SK-N-SH treated with all-trans-retinoic acid at 6 μM for 48 hours (cell line): ENCODE measurements at regions not wholly inside any gene's neighbourhood (a gene's known extent, or its start where the extent isn't known, plus 50 kb on each side); places are given as distances from the start of the nearest gene placed in this dataset.

Experiments used
- ATAC-seq: fragments of 200-7000 bp; cut with Tn5 transposase; 3 replicates; pipeline ENCODE4 v1.9.1; 2020; ENCODE audit warnings: mild to moderate bottlenecking, moderate library complexity
- CREB5 ChIP-seq: fragments of 250-450 bp; sonication (Bioruptor Pico); IDR thresholded peaks from 2 replicates; pipeline ENCODE4 v1.5.1; 2020; ENCODE audit warnings: low read depth, mild to moderate bottlenecking, moderate library complexity
- CSDC2 ChIP-seq: fragments of 250-450 bp; sonication (Bioruptor Pico); IDR thresholded peaks from 2 replicates; pipeline ENCODE4 v1.5.0; 2020; ENCODE audit warnings: mild to moderate bottlenecking, moderate library complexity
- ESRRG ChIP-seq: fragments of 250-450 bp; sonication (Bioruptor Pico); IDR thresholded peaks from 2 replicates; pipeline ENCODE4 v1.6.1; 2021; ENCODE audit warnings: mild to moderate bottlenecking
- GLIS3 ChIP-seq: fragments of 250-450 bp; sonication (Bioruptor Pico); IDR thresholded peaks from 2 replicates; pipeline ENCODE4 v1.5.0; 2020; ENCODE audit warnings: mild to moderate bottlenecking, moderate library complexity
- ISL1 ChIP-seq: fragments of 250-450 bp; sonication (Bioruptor Pico); IDR thresholded peaks from 2 replicates; pipeline ENCODE4 v2.1.2; 2022; ENCODE audit warnings: mild to moderate bottlenecking, moderate library complexity
- OSR1 ChIP-seq: fragments of 250-450 bp; sonication (Bioruptor Pico); IDR thresholded peaks from 2 replicates; pipeline ENCODE4 v1.8.0; 2022; ENCODE audit warnings: moderate library complexity, mild to moderate bottlenecking, inconsistent platforms
- PPARA ChIP-seq: fragments of 250-450 bp; sonication (Bioruptor Pico); IDR thresholded peaks from 2 replicates; pipeline ENCODE4 v1.5.0; 2020; ENCODE audit warnings: mild to moderate bottlenecking, borderline replicate concordance
- RARB ChIP-seq: fragments of 250-450 bp; sonication (Bioruptor Pico); IDR thresholded peaks from 2 replicates; pipeline ENCODE4 v1.8.0; 2021; ENCODE audit warnings: mild to moderate bottlenecking, moderate library complexity
- SNAI2 ChIP-seq: fragments of 250-450 bp; sonication (Bioruptor Pico); IDR thresholded peaks from 2 replicates; pipeline ENCODE4 v1.5.0; 2020; ENCODE audit warnings: mild to moderate bottlenecking, moderate library complexity
- TOX ChIP-seq: fragments of 250-450 bp; sonication (Bioruptor Pico); IDR thresholded peaks from 2 replicates; pipeline ENCODE4 v1.8.0; 2021; ENCODE audit warnings: mild to moderate bottlenecking, moderate library complexity, borderline replicate concordance
- ZC3H10 ChIP-seq: fragments of 250-450 bp; sonication (Bioruptor Pico); IDR thresholded peaks from 2 replicates; pipeline ENCODE4 v1.5.1; 2021; ENCODE audit warnings: mild to moderate bottlenecking, moderate library complexity
- ZFP30 ChIP-seq: fragments of 450-650 bp; formaldehyde crosslinking; IDR thresholded peaks from 2 replicates; pipeline ENCODE4 v1.5.0; 2022; ENCODE audit warnings: mild to moderate bottlenecking, moderate library complexity
- ZNF565 ChIP-seq: fragments of 450-650 bp; formaldehyde crosslinking; conservative IDR thresholded peaks from 2 replicates; pipeline ENCODE4 v1.5.0; 2020; ENCODE audit warnings: low read depth, mild to moderate bottlenecking, moderate library complexity
- ZNF70 ChIP-seq: fragments of 450-650 bp; formaldehyde crosslinking; IDR thresholded peaks from 2 replicates; pipeline ENCODE4 v1.5.0; 2020; ENCODE audit warnings: mild to moderate bottlenecking, moderate library complexity
- ZNF8 ChIP-seq: fragments of 450-650 bp; formaldehyde crosslinking; IDR thresholded peaks from 2 replicates; pipeline ENCODE4 v1.5.0; 2020; ENCODE audit warnings: mild to moderate bottlenecking, moderate library complexity
- TF ChIP-seq, protein P1 (sequence below): fragments of 250-450 bp; sonication (Bioruptor Pico); IDR thresholded peaks from 2 replicates; pipeline ENCODE4 v1.5.0; 2020; ENCODE audit warnings: mild to moderate bottlenecking, moderate library complexity
- TF ChIP-seq, protein P2 (sequence below): fragments of 250-450 bp; sonication (Bioruptor Pico); IDR thresholded peaks from 2 replicates; pipeline ENCODE4 v1.5.1; 2021; ENCODE audit warnings: mild to moderate bottlenecking, moderate library complexity
- TF ChIP-seq, protein P3 (sequence below): fragments of 250-450 bp; sonication (Bioruptor Pico); IDR thresholded peaks from 2 replicates; pipeline ENCODE4 v1.8.0; 2020; ENCODE audit warnings: mild to moderate bottlenecking, moderate library complexity, borderline replicate concordance

DNA sequence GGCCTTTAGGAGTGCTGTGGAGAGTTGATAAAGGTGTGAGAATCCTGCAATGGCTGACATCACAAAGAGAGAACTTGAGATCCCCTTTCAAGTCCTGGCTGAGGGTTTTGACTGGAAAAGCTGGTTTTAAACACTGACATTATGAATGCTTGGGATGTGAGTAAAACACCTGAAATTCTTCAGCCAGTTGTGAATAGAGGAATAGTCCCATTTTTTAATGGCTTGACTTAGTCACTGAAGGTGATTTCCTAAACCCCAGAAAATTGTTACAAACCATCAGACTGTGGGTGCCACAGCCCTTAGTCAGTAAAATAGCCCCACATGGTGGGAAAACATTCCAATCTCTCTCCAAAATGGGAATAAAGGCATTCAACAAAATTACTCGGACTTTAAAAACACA lies 107.7 kb upstream of the LMO4 start:
- no peak for ATAC-seq
- TF ChIP-seq ISL1 (CRISPR knock-in tag) (no peak), CREB5 (CRISPR knock-in tag) (no peak), PPARA (CRISPR knock-in tag) (no peak), TOX (CRISPR knock-in tag) (no peak), OSR1 (CRISPR knock-in tag) (no peak)
- TF ChIP-seq, protein P1, sequence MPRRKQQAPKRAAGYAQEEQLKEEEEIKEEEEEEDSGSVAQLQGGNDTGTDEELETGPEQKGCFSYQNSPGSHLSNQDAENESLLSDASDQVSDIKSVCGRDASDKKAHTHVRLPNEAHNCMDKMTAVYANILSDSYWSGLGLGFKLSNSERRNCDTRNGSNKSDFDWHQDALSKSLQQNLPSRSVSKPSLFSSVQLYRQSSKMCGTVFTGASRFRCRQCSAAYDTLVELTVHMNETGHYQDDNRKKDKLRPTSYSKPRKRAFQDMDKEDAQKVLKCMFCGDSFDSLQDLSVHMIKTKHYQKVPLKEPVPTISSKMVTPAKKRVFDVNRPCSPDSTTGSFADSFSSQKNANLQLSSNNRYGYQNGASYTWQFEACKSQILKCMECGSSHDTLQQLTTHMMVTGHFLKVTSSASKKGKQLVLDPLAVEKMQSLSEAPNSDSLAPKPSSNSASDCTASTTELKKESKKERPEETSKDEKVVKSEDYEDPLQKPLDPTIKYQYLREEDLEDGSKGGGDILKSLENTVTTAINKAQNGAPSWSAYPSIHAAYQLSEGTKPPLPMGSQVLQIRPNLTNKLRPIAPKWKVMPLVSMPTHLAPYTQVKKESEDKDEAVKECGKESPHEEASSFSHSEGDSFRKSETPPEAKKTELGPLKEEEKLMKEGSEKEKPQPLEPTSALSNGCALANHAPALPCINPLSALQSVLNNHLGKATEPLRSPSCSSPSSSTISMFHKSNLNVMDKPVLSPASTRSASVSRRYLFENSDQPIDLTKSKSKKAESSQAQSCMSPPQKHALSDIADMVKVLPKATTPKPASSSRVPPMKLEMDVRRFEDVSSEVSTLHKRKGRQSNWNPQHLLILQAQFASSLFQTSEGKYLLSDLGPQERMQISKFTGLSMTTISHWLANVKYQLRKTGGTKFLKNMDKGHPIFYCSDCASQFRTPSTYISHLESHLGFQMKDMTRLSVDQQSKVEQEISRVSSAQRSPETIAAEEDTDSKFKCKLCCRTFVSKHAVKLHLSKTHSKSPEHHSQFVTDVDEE: no peak

DNA sequence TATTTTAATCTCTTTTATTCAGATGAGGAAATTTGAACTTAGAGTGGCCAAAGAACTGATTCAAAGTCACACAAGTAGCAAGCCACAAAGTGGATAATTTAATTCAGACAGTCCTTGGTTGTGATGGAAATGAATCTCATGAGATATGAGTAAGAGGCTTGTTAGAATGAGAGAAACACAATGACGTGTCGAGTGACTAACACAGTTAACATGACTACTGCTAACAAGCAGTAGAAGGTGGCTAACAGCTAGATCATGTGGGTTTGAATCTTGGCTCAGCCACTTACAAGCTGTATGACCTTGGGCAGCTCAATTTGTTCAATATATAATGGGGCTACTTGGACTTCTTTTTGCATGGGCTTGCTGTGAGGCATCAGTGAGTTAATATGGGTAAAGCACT lies 104.5 kb upstream of the LMO4 start:
- TF ChIP-seq, protein P2, sequence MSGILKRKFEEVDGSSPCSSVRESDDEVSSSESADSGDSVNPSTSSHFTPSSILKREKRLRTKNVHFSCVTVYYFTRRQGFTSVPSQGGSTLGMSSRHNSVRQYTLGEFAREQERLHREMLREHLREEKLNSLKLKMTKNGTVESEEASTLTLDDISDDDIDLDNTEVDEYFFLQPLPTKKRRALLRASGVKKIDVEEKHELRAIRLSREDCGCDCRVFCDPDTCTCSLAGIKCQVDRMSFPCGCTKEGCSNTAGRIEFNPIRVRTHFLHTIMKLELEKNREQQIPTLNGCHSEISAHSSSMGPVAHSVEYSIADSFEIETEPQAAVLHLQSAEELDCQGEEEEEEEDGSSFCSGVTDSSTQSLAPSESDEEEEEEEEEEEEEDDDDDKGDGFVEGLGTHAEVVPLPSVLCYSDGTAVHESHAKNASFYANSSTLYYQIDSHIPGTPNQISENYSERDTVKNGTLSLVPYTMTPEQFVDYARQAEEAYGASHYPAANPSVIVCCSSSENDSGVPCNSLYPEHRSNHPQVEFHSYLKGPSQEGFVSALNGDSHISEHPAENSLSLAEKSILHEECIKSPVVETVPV (CRISPR knock-in tag): no peak
- no peak for TF ChIP-seq ZC3H10 (CRISPR knock-in tag)
- TF ChIP-seq OSR1 (CRISPR knock-in tag): no peak
- TF ChIP-seq, protein P1: no peak
- no peak for TF ChIP-seq ZNF70 (CRISPR knock-in tag)
- no peak for TF ChIP-seq ZNF8
- no peak for TF ChIP-seq ZFP30 (CRISPR knock-in tag)
- TF ChIP-seq CSDC2 (CRISPR knock-in tag): no peak
- no peak for TF ChIP-seq ISL1 (CRISPR knock-in tag)
- no peak for TF ChIP-seq ESRRG
- TF ChIP-seq, protein P3, sequence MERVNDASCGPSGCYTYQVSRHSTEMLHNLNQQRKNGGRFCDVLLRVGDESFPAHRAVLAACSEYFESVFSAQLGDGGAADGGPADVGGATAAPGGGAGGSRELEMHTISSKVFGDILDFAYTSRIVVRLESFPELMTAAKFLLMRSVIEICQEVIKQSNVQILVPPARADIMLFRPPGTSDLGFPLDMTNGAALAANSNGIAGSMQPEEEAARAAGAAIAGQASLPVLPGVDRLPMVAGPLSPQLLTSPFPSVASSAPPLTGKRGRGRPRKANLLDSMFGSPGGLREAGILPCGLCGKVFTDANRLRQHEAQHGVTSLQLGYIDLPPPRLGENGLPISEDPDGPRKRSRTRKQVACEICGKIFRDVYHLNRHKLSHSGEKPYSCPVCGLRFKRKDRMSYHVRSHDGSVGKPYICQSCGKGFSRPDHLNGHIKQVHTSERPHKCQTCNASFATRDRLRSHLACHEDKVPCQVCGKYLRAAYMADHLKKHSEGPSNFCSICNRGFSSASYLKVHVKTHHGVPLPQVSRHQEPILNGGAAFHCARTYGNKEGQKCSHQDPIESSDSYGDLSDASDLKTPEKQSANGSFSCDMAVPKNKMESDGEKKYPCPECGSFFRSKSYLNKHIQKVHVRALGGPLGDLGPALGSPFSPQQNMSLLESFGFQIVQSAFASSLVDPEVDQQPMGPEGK: no peak
- no peak for TF ChIP-seq GLIS3 (CRISPR knock-in tag)
- peak; percentile 74 for ATAC-seq

- no peak for ATAC-seq
- TF ChIP-seq RARB (CRISPR knock-in tag): no peak
- no peak for TF ChIP-seq ZNF565
- no peak for TF ChIP-seq GLIS3 (CRISPR knock-in tag)
- no peak for TF ChIP-seq SNAI2 (CRISPR knock-in tag)
- TF ChIP-seq CREB5 (CRISPR knock-in tag): no peak
- no peak for TF ChIP-seq ZNF70 (CRISPR knock-in tag)
- TF ChIP-seq, protein P2 (CRISPR knock-in tag): no peak
Observed at GRCh38 chr1:87225171-87225570, 103.5 kb upstream of the LMO4 start.
